Pancreas (tissue), 10 donors: ENCODE measurements at regions not wholly inside any gene's neighbourhood (a gene's known extent, or its start where the extent isn't known, plus 50 kb on each side); places are given as distances from the start of the nearest gene placed in this dataset.

Experiments
- ATAC-seq, 4 donors: fragments of 200-7000 bp; cut with Tn5 transposase; one replicate each; pipeline versions ENCODE4 v1.8.0 to v1.9.1; 2020; ENCODE audit warnings: mild to moderate bottlenecking in 4 of 4, moderate library complexity in 4 of 4
- DNase-seq, 6 donors: peaks; one replicate each; pipeline ENCODE4 v3.0.0-alpha.2; 2020
- FAIRE-seq: peaks from 2 replicates; lab custom pipeline; 2012; peaks lifted over from hg19 to GRCh38; lab: Jason Lieb, UNC
- H3K27ac ChIP-seq, 4 donors: fragments of 200-600 bp; sonication (generic); 1 replicate in 3 of 4; 2 replicates in 1 of 4; pipeline versions ENCODE4 v1.5.0 to v1.8.0; 2020
- H3K27me3 ChIP-seq, 4 donors: fragments of 200-600 bp; one replicate each; pipeline ENCODE4 v1.8.0; 2021
- H3K36me3 ChIP-seq, 3 donors: fragments of 200-600 bp; sonication (generic) in 1 of 3; one replicate each; pipeline versions ENCODE4 v1.5.0 to v1.8.0; 2020 to 2021
- H3K4me1 ChIP-seq, 3 donors: fragments of 200-600 bp; one replicate each; pipeline ENCODE4 v1.8.0; 2021
- H3K4me3 ChIP-seq, 4 donors: fragments of 200-600 bp; sonication (generic) in 2 of 4; one replicate each; pipeline versions ENCODE4 v1.5.0 to v1.8.0; 2020 to 2021
- H3K9me3 ChIP-seq, 4 donors: fragments of 200-600 bp; one replicate each; pipeline ENCODE4 v1.8.0; 2021
- WGBS, 2 donors: extraction: QIAGEN DNeasy Blood & Tissue Kit; methylation state at CpG; one replicate each; pipeline ENCODE4 v1.1.7; 2013; 5-methylcytosine and 5-hydroxymethylcytosine counted together
- intact Hi-C, 3 donors: fragments of 100-400 bp; cut with DNase I; formaldehyde crosslinking; loops; one replicate each; pipeline versions ENCODE4 v1.11.1 to v1.14.2; 2022
- TF ChIP-seq, protein P1 (sequence below), 4 donors: fragments of 200-600 bp; sonication (generic) in 3 of 4; IDR thresholded peaks; one replicate each; pipeline versions ENCODE4 v1.5.0 to v1.8.0; 2021; ENCODE audit warnings: antibody characterized with exemption in 4 of 4
- donor health status: healthy with polysubstance abuse.
- donor health status: DM: no; HTN: no; CAD: no; lungs with moderate emphysema.
- donor health status: DM: no; HTN: no; CAD: no.
- donor health status: control.
- donor health status: control.
- donor health status: Bipolar disorder and iron deficiency.
- donor health status: DM: yes; HTN: yes; CAD: no.
- donor health status: DM: no; HTN: no; CAD: no.
- donor health status: DM: no; HTN: no; CAD: no.
- donor health status: DM: yes; HTN: yes; CAD: no.

DNA sequence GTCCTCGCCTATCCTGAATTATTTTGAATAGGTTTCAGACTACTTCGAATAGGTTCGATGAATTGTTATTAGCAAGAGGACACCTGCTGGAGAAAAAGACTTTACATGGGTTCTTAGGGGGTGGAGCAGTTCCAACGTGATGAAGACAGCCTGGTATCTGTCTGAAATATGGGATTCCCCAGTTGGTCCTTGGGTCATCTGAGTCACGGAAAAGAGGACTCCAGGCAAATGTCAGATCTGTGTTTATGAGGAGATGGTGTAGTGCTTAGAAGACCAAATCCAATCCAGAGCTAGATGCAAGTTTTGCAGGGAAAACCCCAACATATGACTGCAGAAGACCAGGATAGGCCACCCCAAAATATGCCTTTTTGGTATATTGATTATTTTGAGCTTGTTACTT lies 98.9 kb upstream of the IGSF10 start:
- Histone ChIP-seq H3K27ac (no peak overlapping the region), H3K9me3 (no peaks in the 10 kb centered on the region), H3K27me3 (no peaks in the 10 kb centered on the region), H3K4me1 (no peaks in the 10 kb centered on the region), H3K4me3 (no peak overlapping the region), H3K36me3 (no peaks in the 10 kb centered on the region)
- intact Hi-C loops: no loop called here
- DNase-seq: no peak
- no peak for FAIRE-seq
- TF ChIP-seq, protein P1, sequence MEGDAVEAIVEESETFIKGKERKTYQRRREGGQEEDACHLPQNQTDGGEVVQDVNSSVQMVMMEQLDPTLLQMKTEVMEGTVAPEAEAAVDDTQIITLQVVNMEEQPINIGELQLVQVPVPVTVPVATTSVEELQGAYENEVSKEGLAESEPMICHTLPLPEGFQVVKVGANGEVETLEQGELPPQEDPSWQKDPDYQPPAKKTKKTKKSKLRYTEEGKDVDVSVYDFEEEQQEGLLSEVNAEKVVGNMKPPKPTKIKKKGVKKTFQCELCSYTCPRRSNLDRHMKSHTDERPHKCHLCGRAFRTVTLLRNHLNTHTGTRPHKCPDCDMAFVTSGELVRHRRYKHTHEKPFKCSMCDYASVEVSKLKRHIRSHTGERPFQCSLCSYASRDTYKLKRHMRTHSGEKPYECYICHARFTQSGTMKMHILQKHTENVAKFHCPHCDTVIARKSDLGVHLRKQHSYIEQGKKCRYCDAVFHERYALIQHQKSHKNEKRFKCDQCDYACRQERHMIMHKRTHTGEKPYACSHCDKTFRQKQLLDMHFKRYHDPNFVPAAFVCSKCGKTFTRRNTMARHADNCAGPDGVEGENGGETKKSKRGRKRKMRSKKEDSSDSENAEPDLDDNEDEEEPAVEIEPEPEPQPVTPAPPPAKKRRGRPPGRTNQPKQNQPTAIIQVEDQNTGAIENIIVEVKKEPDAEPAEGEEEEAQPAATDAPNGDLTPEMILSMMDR (IDR thresholded peaks at IDR 0.05): no peak
- no peak for ATAC-seq
- 77 to 78% methylated on average over 5 of the region's 5 CpGs for WGBS, 2 donors

DNA sequence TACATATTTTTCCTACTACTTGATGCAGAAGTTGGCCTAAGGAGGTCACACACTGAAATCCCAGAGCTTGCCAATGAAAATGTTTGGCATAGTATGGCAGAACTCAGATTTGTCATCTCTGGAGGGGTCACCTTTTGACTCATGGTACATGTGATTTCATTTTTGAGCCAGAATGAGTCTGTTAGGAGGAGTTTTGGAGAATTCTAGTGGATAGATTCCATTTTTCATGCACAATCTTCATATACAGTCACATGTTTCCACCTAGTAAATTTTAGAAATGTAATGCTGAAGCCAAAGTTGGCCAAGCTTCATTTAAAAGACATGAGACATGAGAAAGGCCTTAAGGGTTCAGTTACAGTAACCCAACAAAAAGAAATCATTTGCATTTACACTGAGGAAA lies 97.8 kb upstream of the IGSF10 start:
- Histone ChIP-seq H3K9me3 (no peaks in the 10 kb centered on the region), H3K27ac (no peak overlapping the region), H3K4me3 (no peak overlapping the region), H3K27me3 (no peaks in the 10 kb centered on the region), H3K4me1 (no peaks in the 10 kb centered on the region), H3K36me3 (no peaks in the 10 kb centered on the region)
- TF ChIP-seq, protein P1 (IDR thresholded peaks at IDR 0.05): no peak
- FAIRE-seq (no peak), DNase-seq (no peak), ATAC-seq (no peak)
- intact Hi-C loops: no loop called here

DNA sequence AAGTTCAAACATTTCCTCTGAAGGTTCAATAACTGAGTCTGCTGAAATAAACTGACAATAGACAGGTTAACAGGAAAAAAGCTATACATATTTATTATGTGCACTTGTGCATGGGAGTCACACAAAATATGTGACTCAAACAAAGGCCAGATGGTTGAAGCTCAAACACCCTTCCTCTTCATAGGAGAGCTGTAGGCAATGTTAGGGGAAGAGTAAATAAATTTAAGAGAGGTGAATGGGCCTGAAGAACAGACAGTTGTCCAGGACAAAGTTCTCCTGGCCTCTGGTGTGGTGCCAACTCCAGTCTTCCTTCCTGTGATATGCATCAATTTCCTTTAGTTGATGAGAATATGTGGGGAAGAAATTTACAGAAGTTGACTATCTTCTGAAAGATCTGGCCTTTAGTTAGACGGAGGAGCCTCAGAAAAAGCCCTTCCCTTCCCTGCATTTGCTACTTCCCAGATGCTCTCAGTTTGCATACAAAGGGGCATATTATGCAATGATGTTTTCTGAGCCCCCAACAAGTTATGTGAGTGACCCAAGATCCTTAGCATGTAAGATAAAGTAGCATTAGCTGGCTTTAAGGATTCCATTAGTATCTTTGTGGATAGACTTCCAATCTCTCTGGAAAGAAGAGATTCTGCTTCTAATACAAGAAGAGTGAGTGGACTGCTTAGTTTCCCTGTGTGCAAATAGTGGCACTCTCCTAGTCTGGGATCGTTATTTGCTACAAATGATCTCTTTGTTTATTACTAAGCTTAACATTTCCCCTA lies 96.4 kb upstream of the IGSF10 start:
- DNase-seq: no peak
- intact Hi-C loops: no loop called here

DNA sequence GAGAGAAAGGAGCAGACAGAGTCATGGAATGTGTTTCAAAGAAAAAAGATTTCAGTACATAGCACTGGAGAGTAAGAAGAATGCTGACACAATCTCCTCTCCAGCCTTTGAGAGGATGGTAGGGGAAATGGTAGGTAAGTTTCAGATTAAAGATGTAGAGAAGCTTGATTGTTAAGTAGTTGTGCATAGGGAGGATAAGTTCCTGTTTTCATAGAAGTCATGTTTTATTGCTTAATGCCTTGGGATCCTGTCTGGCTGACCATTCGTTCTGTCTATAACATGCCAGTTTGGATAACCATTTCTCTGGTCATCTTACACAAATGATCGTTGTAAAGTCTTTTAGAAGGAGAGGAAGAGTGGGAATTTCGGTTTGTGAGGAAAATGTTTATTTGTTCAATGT lies 95.7 kb upstream of the IGSF10 start:
- TF ChIP-seq, protein P1 (IDR thresholded peaks at IDR 0.05): no peak
- WGBS, 2 donors: 54 to 70% methylated on average over 3 of the region's 3 CpGs
- intact Hi-C loops: no loop called here
- Histone ChIP-seq H3K9me3 (no peaks in the 10 kb centered on the region), H3K4me3 (no peak overlapping the region), H3K36me3 (no peaks in the 10 kb centered on the region), H3K27me3 (no peaks in the 10 kb centered on the region), H3K27ac (no peak overlapping the region), H3K4me1 (no peaks in the 10 kb centered on the region)
- no peak for FAIRE-seq
- ATAC-seq: no peak
- DNase-seq: no peak

More for the DNA sequence above, 96.4 kb upstream of the IGSF10 start:
- Histone ChIP-seq H3K9me3 (no peaks in the 10 kb centered on the region), H3K4me1 (no peaks in the 10 kb centered on the region), H3K4me3 (no peak overlapping the region), H3K27me3 (no peaks in the 10 kb centered on the region), H3K27ac (no peak overlapping the region), H3K36me3 (no peaks in the 10 kb centered on the region)
- ATAC-seq (no peak), FAIRE-seq (no peak)
- WGBS, 2 donors: 74 to 80% methylated on average over 2 of the region's 2 CpGs
- TF ChIP-seq, protein P1 (IDR thresholded peaks at IDR 0.05): no peak

DNA sequence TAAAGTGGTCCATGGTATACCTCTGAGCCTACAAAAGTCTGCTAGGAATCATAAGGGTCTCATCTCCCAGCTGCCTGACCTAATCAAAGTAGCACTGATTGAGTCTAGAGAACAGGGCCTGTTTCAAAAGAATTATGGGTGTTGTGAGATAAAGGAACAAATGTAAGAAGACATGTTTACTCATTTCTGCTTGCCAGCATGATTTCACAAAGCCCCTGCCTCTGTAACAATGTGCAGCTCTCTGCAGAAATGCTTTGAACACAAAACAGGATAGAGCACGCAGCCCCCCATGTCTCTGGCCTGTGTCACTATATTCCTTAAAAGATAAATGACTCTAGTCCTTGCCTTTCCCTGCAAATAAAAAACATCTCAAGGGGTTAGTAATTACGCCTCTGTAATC lies 94.7 kb upstream of the IGSF10 start:
- no peaks in the 10 kb centered on the region for H3K36me3 ChIP-seq
- no peaks in the 10 kb centered on the region for H3K9me3 ChIP-seq
- no peaks in the 10 kb centered on the region for H3K4me1 ChIP-seq
- DNase-seq: no peak
- no peak for FAIRE-seq
- intact Hi-C loops: no loop called here
- H3K4me3 ChIP-seq: no peak overlapping the region
- WGBS, 2 donors: 61 to 72% methylated on average over 2 of the region's 2 CpGs
- ATAC-seq: no peak
- TF ChIP-seq, protein P1 (IDR thresholded peaks at IDR 0.05): no peak
- no peak overlapping the region for H3K27ac ChIP-seq
- H3K27me3 ChIP-seq: no peaks in the 10 kb centered on the region
